Neuronal stem cell (in vitro differentiated cells): ENCODE measurements at regions not wholly inside any gene's neighbourhood (a gene's known extent, or its start where the extent isn't known, plus 50 kb on each side); places are given as distances from the start of the nearest gene placed in this dataset.

Source experiments
- DNase-seq: peaks from one replicate; pipeline ENCODE4 v3.0.0-alpha.2; 2013; ENCODE audit warnings: low spot score
- H2AFZ ChIP-seq: one replicate; pipeline ENCODE4 v1.6.1; 2013; ENCODE audit warnings: mild to moderate bottlenecking, low read length, inconsistent platforms
- H2AK5ac ChIP-seq: 2 replicates; pipeline ENCODE4 v1.6.1; 2013; ENCODE audit warnings: low read depth, mild to moderate bottlenecking, inconsistent platforms, low read length, moderate library complexity, mixed read lengths
- H2BK120ac ChIP-seq: 2 replicates; pipeline ENCODE4 v1.6.1; 2013; ENCODE audit warnings: low read depth, mild to moderate bottlenecking, inconsistent platforms, low read length, moderate library complexity, mixed read lengths
- H2BK12ac ChIP-seq: one replicate; pipeline ENCODE4 v1.6.1; 2013; ENCODE audit warnings: low read length, inconsistent platforms
- H2BK15ac ChIP-seq: 2 replicates; pipeline ENCODE4 v1.6.1; 2013; ENCODE audit warnings: mild to moderate bottlenecking, low read length, inconsistent platforms, mixed read lengths
- H2BK5ac ChIP-seq: one replicate; pipeline ENCODE4 v1.6.1; 2013; ENCODE audit warnings: inconsistent platforms, mild to moderate bottlenecking, low read length, moderate library complexity
- H3K14ac ChIP-seq: one replicate; pipeline ENCODE4 v1.6.1; 2013; ENCODE audit warnings: low read length, inconsistent platforms
- H3K18ac ChIP-seq: 2 replicates; pipeline ENCODE4 v1.6.1; 2013; ENCODE audit warnings: low read length, inconsistent platforms
- H3K23ac ChIP-seq: 2 replicates; pipeline ENCODE4 v1.6.1; 2013; ENCODE audit warnings: low read depth, mild to moderate bottlenecking, mixed read lengths, low read length, inconsistent platforms; ENCODE audit not compliant: poor library complexity
- H3K27ac ChIP-seq: replicated peaks from 3 replicates; pipeline ENCODE4 v1.5.1; 2013; ENCODE audit warnings: low read length, inconsistent platforms
- H3K27me3 ChIP-seq, 3 experiments: 2 replicates each; pipeline ENCODE4 v1.6.1; 2013; ENCODE audit warnings: low read length in 3 of 3, mild to moderate bottlenecking in 2 of 3, inconsistent platforms in 1 of 3, low read depth in 1 of 3, mixed read lengths in 1 of 3, moderate library complexity in 1 of 3; ENCODE audit not compliant: control insufficient read depth in 3 of 3, insufficient read depth in 3 of 3
- H3K36me3 ChIP-seq, 2 donors: replicated peaks in 1 of 2; 2 replicates each; pipeline ENCODE4 v1.6.1; 2013; ENCODE audit warnings: low read length in 2 of 2; ENCODE audit not compliant: control insufficient read depth in 2 of 2, insufficient read depth in 2 of 2
- H3K4ac ChIP-seq: 2 replicates; pipeline ENCODE4 v1.6.1; 2013; ENCODE audit warnings: inconsistent platforms, mild to moderate bottlenecking, low read length, moderate library complexity
- H3K4me1 ChIP-seq, 2 donors: 1 replicate in 1 of 2; 2 replicates in 1 of 2; pipeline ENCODE4 v1.6.1; 2013; ENCODE audit warnings: low read length in 2 of 2, low read depth in 1 of 2; ENCODE audit not compliant: control insufficient read depth in 2 of 2, insufficient read depth in 1 of 2
- H3K4me2 ChIP-seq: one replicate; pipeline ENCODE4 v1.6.1; 2013; ENCODE audit warnings: mild to moderate bottlenecking, low read length, inconsistent platforms; ENCODE audit not compliant: insufficient read depth, poor library complexity, severe bottlenecking
- H3K4me3 ChIP-seq, 2 donors: 2 replicates each; pipeline ENCODE4 v1.5.1; 2013; ENCODE audit warnings: low read length in 2 of 2, mild to moderate bottlenecking in 2 of 2, inconsistent platforms in 1 of 2, moderate library complexity in 1 of 2
- H3K79me1 ChIP-seq: one replicate; pipeline ENCODE4 v1.6.1; 2013; ENCODE audit warnings: low read depth, mild to moderate bottlenecking, inconsistent platforms, low read length, moderate library complexity
- H3K9ac ChIP-seq: one replicate; pipeline ENCODE4 v1.6.1; 2013; ENCODE audit warnings: mild to moderate bottlenecking, low read depth, low read length, inconsistent platforms; ENCODE audit not compliant: poor library complexity
- H3K9me3 ChIP-seq, 2 donors: replicated peaks in 1 of 2; 2 replicates each; pipeline versions ENCODE3 to v1.6.1; 2013; ENCODE audit warnings: low read length in 2 of 2, mild to moderate bottlenecking in 2 of 2, inconsistent platforms in 1 of 2, low read depth in 1 of 2, mixed read lengths in 1 of 2, moderate library complexity in 1 of 2; ENCODE audit not compliant: control insufficient read depth in 2 of 2, insufficient read depth in 1 of 2
- H4K8ac ChIP-seq: one replicate; pipeline ENCODE4 v1.6.1; 2013; ENCODE audit warnings: low read depth, mild to moderate bottlenecking, inconsistent platforms, low read length, moderate library complexity
- H4K91ac ChIP-seq: one replicate; pipeline ENCODE4 v1.6.1; 2013; ENCODE audit warnings: low read length, low read depth, mild to moderate bottlenecking, inconsistent platforms; ENCODE audit not compliant: poor library complexity
- WGBS, 2 donors: extraction: QIAGEN DNeasy Blood & Tissue Kit; methylation state at CpG; one replicate each; pipeline ENCODE4 v1.1.7; 2013; ENCODE audit warnings: missing lambda C conversion rate in 2 of 2, mixed read lengths in 1 of 2; ENCODE audit not compliant: insufficient read length in 2 of 2, insufficient replicate concordance in 1 of 2; ENCODE audit errors: extremely low coverage in 2 of 2; 5-methylcytosine and 5-hydroxymethylcytosine counted together

DNA sequence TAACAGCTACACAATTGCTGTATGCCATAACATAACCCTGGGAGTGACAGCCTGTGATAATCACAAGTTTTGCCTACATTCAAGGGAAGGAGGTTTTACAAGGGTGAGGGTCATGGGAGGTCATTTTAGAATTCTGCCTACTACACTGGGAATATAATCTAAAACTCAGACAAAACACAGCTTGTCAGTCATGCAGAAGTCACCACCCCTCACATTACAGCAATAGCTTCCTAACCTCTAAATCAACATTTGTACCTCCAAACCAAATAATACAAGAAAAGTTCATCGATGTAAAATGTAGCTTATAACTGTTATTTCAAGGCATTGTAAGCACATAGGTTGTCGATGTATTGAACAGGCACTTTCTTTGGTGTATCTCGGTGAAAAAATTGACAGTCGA is 139.0 kb downstream of the FAM114A2 start:
- Histone ChIP-seq H3K27ac (no peak overlapping the region), H2BK5ac (no peak overlapping the region), H3K79me1 (no peaks in the 10 kb centered on the region), H3K18ac (no peak overlapping the region), H2BK12ac (no peak overlapping the region), H3K4me2 (no peak overlapping the region), H3K4ac (no peak overlapping the region), H3K23ac (no peak overlapping the region), H2AFZ (no peak overlapping the region), H4K8ac (no peak overlapping the region), H3K36me3 (no peaks in the 10 kb centered on the region), H2BK15ac (no peak overlapping the region), H3K4me1 (peaks cover 0 to 15% of the 10 kb centered on the region in 2 donors), H4K91ac (no peak overlapping the region), H3K4me3 (no peak overlapping the region), H2AK5ac (no peak overlapping the region), H3K27me3 (no peaks in the 10 kb centered on the region), H2BK120ac (no peak overlapping the region), H3K14ac (no peak overlapping the region), H3K9me3 (no peaks in the 10 kb centered on the region), H3K9ac (no peak overlapping the region)
- no CpG with 5 or more reads among the region's 4 CpGs for WGBS, 2 donors
- no peak for DNase-seq

DNA sequence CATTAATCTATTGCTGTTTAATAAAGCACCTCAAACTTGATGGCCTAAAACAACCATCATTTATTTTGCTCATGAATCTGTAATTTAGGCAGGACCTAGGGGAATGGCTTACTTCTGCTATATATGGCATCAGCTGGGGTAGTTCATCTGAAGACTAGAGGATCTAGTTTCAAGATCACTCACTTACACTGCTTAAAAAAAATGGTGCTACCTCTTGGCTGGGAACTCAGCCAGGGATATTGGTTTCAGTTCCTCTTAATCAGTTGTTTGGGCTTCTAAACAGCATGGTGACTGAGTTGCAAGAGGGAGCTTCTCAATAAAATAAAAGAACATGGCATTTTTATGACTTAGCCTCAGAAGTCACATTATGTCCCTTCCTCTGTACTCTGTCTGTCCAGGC is 142.0 kb downstream of the FAM114A2 start:
- Histone ChIP-seq H3K4me2 (no peak overlapping the region), H3K36me3 (no peaks in the 10 kb centered on the region), H3K27ac (no peak overlapping the region), H2AFZ (no peak overlapping the region), H3K79me1 (no peaks in the 10 kb centered on the region), H3K4me1 (peaks cover 0 to 15% of the 10 kb centered on the region in 2 donors), H3K18ac (no peak overlapping the region), H3K4ac (no peak overlapping the region), H3K27me3 (no peaks in the 10 kb centered on the region), H3K9ac (no peak overlapping the region), H3K9me3 (no peaks in the 10 kb centered on the region), H4K91ac (no peak overlapping the region), H4K8ac (no peak overlapping the region), H2BK5ac (no peak overlapping the region), H3K4me3 (no peak overlapping the region), H3K23ac (no peak overlapping the region), H3K14ac (no peak overlapping the region), H2BK120ac (no peak overlapping the region), H2BK12ac (no peak overlapping the region), H2BK15ac (no peak overlapping the region), H2AK5ac (no peak overlapping the region)
- no peak for DNase-seq

DNA sequence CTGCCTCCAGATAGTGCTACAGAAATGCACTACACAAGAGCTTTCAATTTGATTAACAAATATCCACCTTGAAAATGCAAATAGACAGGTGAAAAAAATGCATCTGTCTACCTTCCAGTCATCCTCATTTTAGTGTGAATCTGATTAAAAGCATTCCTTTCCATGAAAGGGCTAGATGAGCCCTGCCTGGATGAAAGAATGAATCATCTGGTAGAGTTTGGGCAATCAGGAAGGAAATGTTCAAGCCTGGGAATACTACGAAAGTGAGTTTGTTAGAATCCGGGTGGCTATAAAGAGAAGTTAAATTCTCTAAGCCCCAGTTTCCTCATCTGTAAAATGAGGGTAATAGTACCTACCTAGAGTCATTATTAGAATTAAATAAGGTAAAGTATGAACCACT is 142.6 kb downstream of the FAM114A2 start:
- WGBS, 2 donors: no CpG with 5 or more reads among the region's 2 CpGs

DNA sequence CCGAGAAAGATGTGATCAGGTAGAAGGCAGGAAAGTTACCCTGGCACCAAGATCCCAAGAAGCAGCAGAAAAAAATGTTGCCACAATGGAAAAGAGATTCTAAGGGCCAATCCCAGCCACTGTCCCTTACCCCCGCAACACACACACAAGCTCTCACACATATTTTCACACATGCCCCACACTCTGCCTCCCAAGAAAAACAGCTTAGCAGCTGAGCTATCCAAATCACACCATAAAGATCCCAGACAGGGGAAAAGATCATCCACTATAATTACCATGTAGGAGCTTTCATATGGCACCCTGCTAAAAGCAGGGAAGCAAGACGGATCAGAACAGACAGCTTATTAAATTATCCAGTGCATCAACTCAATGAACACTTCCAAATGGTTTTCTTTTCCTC is 143.4 kb downstream of the FAM114A2 start:
- no peak overlapping the region for H3K14ac ChIP-seq

More for the DNA sequence above, 142.6 kb downstream of the FAM114A2 start:
- no peak overlapping the region for H2BK5ac ChIP-seq
- no peak overlapping the region for H3K27ac ChIP-seq
- no peak overlapping the region for H3K4ac ChIP-seq
- DNase-seq: no peak
- no peak overlapping the region for H3K4me2 ChIP-seq
- no peak overlapping the region for H4K8ac ChIP-seq
- H2AK5ac ChIP-seq: no peak overlapping the region
- H4K91ac ChIP-seq: no peak overlapping the region
- no peak overlapping the region for H3K9ac ChIP-seq
- no peaks in the 10 kb centered on the region for H3K79me1 ChIP-seq
- peaks cover 0 to 15% of the 10 kb centered on the region in 2 donors for H3K4me1 ChIP-seq
- no peak overlapping the region for H2BK12ac ChIP-seq
- no peak overlapping the region for H3K23ac ChIP-seq
- no peak overlapping the region for H2BK15ac ChIP-seq
- H3K4me3 ChIP-seq: no peak overlapping the region
- H3K9me3 ChIP-seq: no peaks in the 10 kb centered on the region
- H3K18ac ChIP-seq: no peak overlapping the region
- no peaks in the 10 kb centered on the region for H3K27me3 ChIP-seq
- H2BK120ac ChIP-seq: no peak overlapping the region
- H3K14ac ChIP-seq: no peak overlapping the region
- no peak overlapping the region for H2AFZ ChIP-seq
- no peaks in the 10 kb centered on the region for H3K36me3 ChIP-seq

More for the DNA sequence above, 143.4 kb downstream of the FAM114A2 start:
- Histone ChIP-seq H3K27me3 (no peaks in the 10 kb centered on the region), H2AFZ (no peak overlapping the region), H2BK5ac (no peak overlapping the region), H2BK12ac (no peak overlapping the region), H3K9me3 (no peaks in the 10 kb centered on the region), H3K27ac (no peak overlapping the region), H3K4me3 (no peak overlapping the region), H3K36me3 (no peaks in the 10 kb centered on the region), H4K91ac (no peak overlapping the region), H4K8ac (no peak overlapping the region), H3K4ac (no peak overlapping the region), H3K18ac (no peak overlapping the region), H2AK5ac (no peak overlapping the region), H2BK120ac (no peak overlapping the region), H3K23ac (no peak overlapping the region), H3K9ac (no peak overlapping the region), H3K4me2 (no peak overlapping the region), H3K4me1 (peaks cover 0 to 15% of the 10 kb centered on the region in 2 donors), H2BK15ac (no peak overlapping the region), H3K79me1 (no peaks in the 10 kb centered on the region)
- DNase-seq: no peak
- no CpG with 5 or more reads among the region's 3 CpGs for WGBS, 2 donors
